Renal cortex interstitium (tissue), 11 donors: ENCODE measurements at regions not wholly inside any gene's neighbourhood (a gene's known extent, or its start where the extent isn't known, plus 50 kb on each side); places are given as distances from the start of the nearest gene placed in this dataset.
A peak's percentile ranks its signal among the peaks of the same experiment; 100 is the strongest.
"Not testable (repeated sequence)": the region's sequence is repeated elsewhere in the genome, so short reads cannot be mapped to it uniquely, and the experiment has no call there.

Experiments
- DNase-seq, 11 donors: peaks; one replicate each; pipeline ENCODE4 v3.0.0-alpha.2; 2013; ENCODE audit warnings: low read depth in 9 of 11, low spot score in 4 of 11; ENCODE audit errors: extremely low read depth in 1 of 11

GRCh38 chr15:31433091-31433490 is 106.5 kb downstream of the KLF13 start:
- DNase-seq, result no peak

- DNase-seq, result no peak
Observed at GRCh38 chr15:31433574-31433973, 106.9 kb downstream of the KLF13 start.

GRCh38 chr15:31434275-31434587 is 107.6 kb downstream of the KLF13 start:
- no peak for DNase-seq

GRCh38 chr15:31434588-31435260 is 108.1 kb downstream of the KLF13 start:
- DNase-seq, result no peak

GRCh38 chr15:31435261-31435911 is 108.8 kb downstream of the KLF13 start:
- DNase-seq, result peak; percentile 29 to 67 (median 57)

GRCh38 chr15:31435912-31436628 is 109.4 kb downstream of the KLF13 start:
- no peak for DNase-seq

- DNase-seq, result no peak
Observed at GRCh38 chr15:31437686-31438085, 111.1 kb downstream of the KLF13 start.

- no peak for DNase-seq
Observed at GRCh38 chr15:31438601-31439265, 112.1 kb downstream of the KLF13 start.

- DNase-seq, result no peak
Observed at GRCh38 chr15:31439328-31439727, 112.7 kb downstream of the KLF13 start.

GRCh38 chr15:31440216-31440615 is 113.6 kb downstream of the KLF13 start:
- DNase-seq, result not testable (repeated sequence)

GRCh38 chr15:31440754-31441311 is 114.2 kb downstream of the KLF13 start:
- DNase-seq, result no peak

GRCh38 chr15:31442226-31442625 is 115.6 kb downstream of the KLF13 start:
- DNase-seq, result no peak

GRCh38 chr15:31442699-31443111 is 116.1 kb downstream of the KLF13 start:
- DNase-seq, result no peak

- no peak for DNase-seq
Observed at GRCh38 chr15:31444844-31445243, 118.2 kb downstream of the KLF13 start.

GRCh38 chr15:31446546-31446945 is 119.9 kb downstream of the KLF13 start:
- DNase-seq, result no peak

GRCh38 chr15:31447931-31448634 is 121.4 kb downstream of the KLF13 start:
- DNase-seq, result no peak

- no peak for DNase-seq
Observed at GRCh38 chr15:31448635-31448979, 122.0 kb downstream of the KLF13 start.

GRCh38 chr15:31452595-31453557 is 126.2 kb downstream of the KLF13 start:
- DNase-seq, result no peak
